Tibial nerve (tissue), 3 donors: ENCODE measurements at regions not wholly inside any gene's neighbourhood (a gene's known extent, or its start where the extent isn't known, plus 50 kb on each side); places are given as distances from the start of the nearest gene placed in this dataset.

ENCODE experiments used
- CTCF ChIP-seq, 5 experiments: fragments of 200-600 bp in 3 of 5; fragments of 450-650 bp in 2 of 5; sonication (generic) in 3 of 5; IDR thresholded peaks; one replicate each; pipeline ENCODE4 v1.5.1; 2016 to 2019; ENCODE audit warnings: antibody characterized with exemption in 5 of 5, mild to moderate bottlenecking in 3 of 5, moderate library complexity in 2 of 5
- POLR2A ChIP-seq, 2 donors: fragments of 450-650 bp; IDR thresholded peaks; one replicate each; pipeline ENCODE4 v1.6.1; 2017; ENCODE audit warnings: antibody characterized with exemption in 2 of 2, mild to moderate bottlenecking in 2 of 2, moderate library complexity in 2 of 2

- TF ChIP-seq CTCF (IDR thresholded peaks at IDR 0.05): no peak
- no peak for TF ChIP-seq POLR2A (IDR thresholded peaks at IDR 0.05)
These were observed 702.7 kb downstream of the EPHA7 start for GRCh38 chr6:92716638-92717037.
